Activated CD8-positive, alpha-beta memory T cell treated with anti-CD3 and anti-CD28 coated beads for 24 hours (primary cell): ENCODE measurements at regions not wholly inside any gene's neighbourhood (a gene's known extent, or its start where the extent isn't known, plus 50 kb on each side); places are given as distances from the start of the nearest gene placed in this dataset.
"Not testable (repeated sequence)": the region's sequence is repeated elsewhere in the genome, so short reads cannot be mapped to it uniquely, and the experiment has no call there.

Experiments
- DNase-seq: peaks from one replicate; pipeline ENCODE4 v3.0.0-alpha.2; 2020

GRCh38 chr4:24236532-24236931, 346.7 kb upstream of the PPARGC1A start:
- no peak for DNase-seq

DNA sequence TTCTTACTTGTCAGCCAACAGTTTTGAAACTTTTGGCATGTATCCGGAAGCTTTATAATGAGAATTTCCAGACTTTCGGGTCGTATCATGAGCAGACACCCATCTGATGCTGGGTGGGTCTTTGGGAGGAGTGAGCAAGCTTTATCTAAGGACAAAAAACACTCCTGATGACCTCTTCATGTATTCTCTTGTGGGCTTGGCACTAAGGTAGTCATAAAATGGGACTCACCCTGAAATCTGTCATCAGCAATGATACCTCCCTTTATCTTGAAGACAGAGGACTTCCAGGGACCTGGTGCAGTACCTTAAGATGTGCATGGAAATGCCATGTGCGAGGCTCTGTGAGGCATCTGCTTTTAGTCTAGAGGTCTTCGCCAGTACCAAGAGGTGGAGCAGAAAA, 346.3 kb upstream of the PPARGC1A start:
- DNase-seq: no peak

DNA sequence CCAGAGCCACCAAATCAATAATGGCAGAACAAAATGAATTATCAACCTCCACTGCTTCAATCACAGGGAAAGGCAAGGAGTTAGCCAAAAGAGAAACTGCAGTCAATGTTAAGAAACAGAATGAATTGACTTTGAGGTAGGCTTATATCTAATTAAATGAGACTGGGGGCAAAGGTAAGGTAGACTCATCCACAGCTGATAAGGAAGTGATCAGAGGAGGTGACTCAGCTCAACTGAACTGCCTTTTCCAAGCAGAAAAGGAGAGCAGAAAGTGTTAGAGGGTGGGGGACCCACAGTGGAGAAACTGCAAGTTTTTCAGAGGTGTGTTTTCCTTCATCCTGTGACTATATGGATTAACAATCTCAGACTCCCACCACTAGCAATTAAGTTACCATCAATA, 345.8 kb upstream of the PPARGC1A start:
- DNase-seq: no peak

DNA sequence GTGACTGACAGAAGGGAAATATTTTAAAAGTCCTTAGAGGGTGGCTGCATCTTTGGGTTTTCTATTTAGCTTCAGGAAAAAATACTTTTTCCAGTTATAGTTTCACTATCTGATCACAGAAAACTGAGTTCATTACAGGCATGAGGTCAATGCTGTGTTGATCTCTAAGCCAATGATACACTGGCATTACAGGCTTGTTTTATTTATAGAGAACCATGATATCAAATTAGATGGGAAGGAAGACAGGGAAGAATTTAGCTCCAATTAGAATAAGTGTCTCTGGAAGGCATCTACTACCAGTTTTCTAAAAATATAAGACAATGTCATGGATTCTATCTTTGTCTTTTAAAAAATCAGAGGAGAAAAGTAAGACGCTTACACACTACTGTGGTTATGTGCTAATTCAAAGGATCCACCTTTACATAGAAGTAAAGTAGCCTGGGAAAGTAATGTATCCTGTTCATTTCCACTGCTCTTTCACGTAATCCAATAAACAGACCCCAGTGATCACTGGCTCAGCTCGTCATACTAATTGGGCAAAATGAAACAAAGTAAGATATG, 344.5 kb upstream of the PPARGC1A start:
- DNase-seq: no peak

GRCh38 chr4:24230955-24231354, 341.1 kb upstream of the PPARGC1A start:
- DNase-seq: no peak

DNA sequence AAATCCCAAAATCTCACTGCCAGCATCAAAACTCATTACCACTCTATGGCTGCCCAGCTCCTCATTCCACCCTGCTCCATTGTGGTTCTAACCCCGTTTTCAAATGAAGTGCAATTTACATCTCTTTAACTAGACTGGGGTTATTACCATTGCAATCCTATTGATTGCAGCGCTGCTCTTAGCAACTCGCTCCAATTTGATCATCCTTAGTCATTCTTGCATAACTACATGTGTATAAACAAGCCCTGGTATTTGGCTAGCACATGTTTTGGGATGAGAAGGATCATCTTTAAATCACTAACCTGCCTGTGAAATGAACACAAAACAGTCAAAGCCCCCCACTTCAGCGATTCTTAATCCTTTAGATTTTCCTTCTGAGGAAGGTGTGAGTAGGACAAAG, 340.1 kb upstream of the PPARGC1A start:
- DNase-seq: no peak

DNA sequence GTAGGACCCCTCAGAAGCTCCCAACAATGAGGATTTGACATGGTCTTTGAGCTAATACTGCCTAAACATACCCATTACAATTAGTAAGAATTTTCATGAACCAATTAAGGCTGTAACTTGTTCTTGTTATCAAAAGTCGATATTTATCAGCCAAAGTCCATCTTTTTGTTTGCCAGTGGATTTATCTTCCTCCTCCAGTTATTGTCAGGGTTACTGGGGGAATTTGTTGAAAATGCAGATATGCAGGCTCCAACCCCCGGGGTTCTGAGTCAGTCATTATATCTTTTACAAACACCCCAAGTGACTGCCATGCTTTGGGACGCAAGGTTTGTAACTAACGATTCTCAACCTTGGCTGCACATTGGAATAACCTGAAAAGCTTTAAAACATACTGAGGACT, 338.8 kb upstream of the PPARGC1A start:
- no peak for DNase-seq

GRCh38 chr4:24226667-24227066, 336.8 kb upstream of the PPARGC1A start:
- no peak for DNase-seq

- no peak for DNase-seq
Observed at GRCh38 chr4:24226023-24226422, 336.2 kb upstream of the PPARGC1A start.

DNA sequence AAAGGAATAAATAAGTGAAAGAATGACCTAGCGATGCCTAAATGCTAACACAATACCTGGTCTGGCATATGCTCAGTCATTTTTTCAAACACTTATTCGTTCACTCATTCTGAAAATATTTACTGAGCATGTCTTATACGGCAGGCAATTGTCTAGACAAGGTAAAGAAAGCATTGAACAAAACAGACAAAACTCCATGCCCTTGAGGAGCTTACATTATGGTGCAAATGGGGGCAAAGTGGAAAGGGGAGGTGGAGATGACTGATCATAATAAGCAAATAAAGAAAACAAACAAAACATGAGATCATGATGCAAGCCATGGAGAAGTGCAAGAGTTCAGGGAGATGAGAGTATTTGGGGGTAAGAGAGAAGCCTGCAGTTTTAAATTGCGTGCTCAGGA, 334.6 kb upstream of the PPARGC1A start:
- no peak for DNase-seq

DNA sequence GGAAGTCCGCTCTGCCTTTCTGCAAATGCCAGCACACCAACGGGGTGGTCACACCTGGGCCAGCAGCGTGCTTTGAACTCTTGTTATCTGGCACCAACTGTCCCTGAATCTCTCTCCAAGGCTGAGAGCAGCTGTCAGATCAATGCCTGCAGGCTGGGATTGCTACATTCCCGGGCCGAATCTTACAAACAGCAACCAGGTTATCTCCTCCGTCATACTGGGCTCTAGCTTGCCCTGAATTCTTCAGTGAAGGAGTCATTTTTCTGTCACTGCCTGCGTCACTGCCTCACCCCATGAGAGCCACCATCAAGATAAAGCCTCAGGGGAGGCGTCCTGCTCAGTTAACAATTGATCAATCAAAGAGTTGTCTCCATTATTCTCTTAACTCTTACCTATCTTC, 329.4 kb upstream of the PPARGC1A start:
- no peak for DNase-seq

DNA sequence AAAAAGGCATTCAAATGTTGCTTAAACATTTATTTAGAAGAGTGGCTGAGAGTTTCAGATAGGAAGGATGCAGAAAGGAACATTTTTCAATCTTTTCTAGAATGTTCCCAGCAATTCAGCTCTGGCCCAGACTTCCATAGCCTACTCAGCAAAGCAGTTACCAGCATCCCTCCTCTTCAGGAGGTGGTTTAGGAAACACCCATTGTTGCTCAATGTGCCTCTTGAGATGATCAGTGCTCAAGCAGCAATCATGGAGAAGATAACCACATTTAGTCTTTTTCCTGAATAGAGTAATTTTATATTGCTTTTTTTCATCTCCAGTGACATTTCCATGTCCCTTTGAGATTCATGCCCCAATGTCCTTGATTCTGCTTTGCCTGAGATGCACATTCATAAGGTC, 328.7 kb upstream of the PPARGC1A start:
- DNase-seq: no peak

GRCh38 chr4:24214796-24215195, 324.9 kb upstream of the PPARGC1A start:
- no peak for DNase-seq

DNA sequence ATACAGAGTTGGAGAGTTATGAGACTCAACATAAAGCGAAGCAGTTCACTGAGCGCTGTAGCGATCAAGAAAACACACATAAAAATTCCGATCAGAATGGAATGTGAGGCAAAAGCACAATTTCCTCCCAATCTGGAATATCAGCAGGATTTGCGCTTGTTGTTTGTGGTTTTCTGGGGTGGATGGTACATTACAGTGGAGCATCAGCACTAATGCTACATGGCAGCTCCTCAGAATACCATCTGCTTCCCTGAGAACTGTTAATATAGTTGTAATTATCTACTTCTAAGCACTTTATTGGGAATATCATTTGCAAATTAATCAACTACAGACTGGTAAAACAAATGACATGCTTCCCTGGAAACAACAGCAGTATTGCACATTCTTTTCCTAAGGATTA, 324.1 kb upstream of the PPARGC1A start:
- no peak for DNase-seq

- no peak for DNase-seq
Observed at GRCh38 chr4:24212642-24213041, 322.8 kb upstream of the PPARGC1A start.

GRCh38 chr4:24211856-24212255, 322.0 kb upstream of the PPARGC1A start:
- DNase-seq: no peak

DNA sequence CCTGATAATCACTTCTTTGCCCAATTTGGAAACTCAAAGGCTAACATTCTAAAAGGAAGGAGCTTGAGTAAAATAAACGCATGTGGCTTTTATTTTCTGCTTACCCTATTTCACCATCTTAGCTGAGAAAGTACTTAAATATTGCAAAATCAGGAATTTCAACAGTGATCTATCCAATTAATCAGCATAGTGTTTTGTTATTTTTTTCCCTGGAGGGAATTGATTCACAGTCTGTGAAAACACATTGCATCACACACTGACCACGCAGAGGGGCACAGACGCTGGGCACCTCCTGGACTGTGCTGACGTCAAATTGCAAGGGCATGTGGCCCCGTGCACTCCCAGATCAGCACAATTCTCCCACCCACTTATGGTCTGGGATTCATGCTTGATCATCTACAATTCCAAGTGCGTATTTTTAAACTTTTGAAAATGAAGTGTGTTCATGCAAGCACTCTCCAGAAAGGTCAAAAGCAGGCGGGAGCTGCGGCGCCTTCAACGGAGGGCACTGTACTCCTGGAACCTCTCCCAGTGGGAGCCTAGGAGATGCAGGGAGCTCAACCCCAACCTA, 320.6 kb upstream of the PPARGC1A start:
- DNase-seq: no peak

- DNase-seq: no peak
Observed at GRCh38 chr4:24209906-24210305, 320.1 kb upstream of the PPARGC1A start.

DNA sequence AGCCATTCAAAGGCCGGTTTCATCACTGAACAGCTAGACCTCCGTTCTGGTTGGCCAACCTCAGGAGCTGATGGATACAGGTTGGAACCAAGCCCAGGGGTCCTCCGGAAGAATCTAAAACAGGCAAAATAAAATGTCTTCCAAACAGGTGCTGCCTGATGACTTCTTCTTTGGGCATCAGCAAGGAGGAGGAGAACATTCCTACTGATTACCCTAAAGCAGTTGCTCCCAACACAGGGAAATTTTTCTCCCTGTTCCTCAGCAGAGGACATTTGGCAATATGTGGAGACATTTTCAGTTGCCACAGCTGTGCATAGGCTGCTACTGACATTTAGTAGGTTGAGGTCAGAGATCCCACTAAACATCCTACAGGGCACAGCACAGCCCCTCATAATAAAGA, 319.3 kb upstream of the PPARGC1A start:
- DNase-seq: no peak

DNA sequence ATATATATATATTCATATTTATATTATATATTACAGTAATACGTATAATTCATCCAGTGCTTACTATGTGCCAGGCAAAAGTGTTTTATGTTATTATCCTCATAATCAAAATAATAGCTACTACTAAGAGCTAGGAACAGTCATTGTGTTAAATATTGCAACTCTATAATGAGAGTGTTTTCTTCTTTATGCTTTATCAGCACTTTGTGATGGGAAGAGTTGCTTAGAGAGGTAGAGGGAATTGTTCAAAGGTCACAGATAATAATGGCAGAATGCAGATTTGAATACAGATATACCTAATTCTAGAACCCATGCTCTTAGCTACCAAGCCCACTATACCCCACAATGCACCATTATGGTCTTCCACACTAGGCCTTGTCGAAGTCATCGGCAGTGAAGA, 318.8 kb upstream of the PPARGC1A start:
- no peak for DNase-seq

GRCh38 chr4:24204708-24205107, 314.9 kb upstream of the PPARGC1A start:
- DNase-seq: not testable (repeated sequence)

GRCh38 chr4:24203926-24204325, 314.1 kb upstream of the PPARGC1A start:
- no peak for DNase-seq

- DNase-seq: no peak
Observed at GRCh38 chr4:24202579-24202978, 312.7 kb upstream of the PPARGC1A start.

DNA sequence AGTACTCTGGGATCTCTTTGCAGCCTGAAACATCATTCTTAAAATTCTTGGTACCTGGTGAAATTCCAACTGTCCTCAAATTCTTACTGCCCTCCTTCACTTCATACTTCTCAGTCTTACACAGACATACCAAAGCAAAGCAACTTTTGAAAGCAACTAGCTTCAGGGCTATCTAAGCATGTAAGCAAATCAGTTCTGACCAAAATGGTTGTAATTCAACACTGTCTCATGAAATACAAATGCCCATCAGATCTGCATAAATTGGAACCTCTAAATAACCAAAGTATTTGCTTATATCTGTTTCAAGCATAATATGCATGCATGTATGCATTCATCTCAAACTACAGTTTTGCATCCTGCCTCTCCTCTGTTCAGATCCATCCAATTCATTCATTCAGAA, 308.1 kb upstream of the PPARGC1A start:
- no peak for DNase-seq

DNA sequence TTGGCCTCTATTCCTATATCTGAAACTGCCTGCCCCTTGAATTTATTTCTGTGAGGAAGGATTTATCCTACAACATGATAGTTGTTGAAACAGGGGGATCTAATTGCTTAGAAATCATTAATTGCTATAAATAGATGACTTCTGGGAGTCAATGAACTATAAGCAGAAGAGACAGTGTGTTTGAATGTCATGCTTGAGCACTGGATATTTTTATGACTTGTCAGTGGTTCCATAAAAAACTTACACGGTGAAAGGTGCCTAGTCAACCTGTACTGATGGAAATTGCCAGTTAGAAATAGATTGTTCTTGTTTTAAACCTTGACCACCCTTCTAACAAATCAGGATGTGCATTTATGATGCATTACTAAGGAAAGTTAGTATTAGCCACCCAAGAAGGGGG, 306.9 kb upstream of the PPARGC1A start:
- DNase-seq: no peak
